DND-41 (cell line): ENCODE measurements at regions not wholly inside any gene's neighbourhood (a gene's known extent, or its start where the extent isn't known, plus 50 kb on each side); places are given as distances from the start of the nearest gene placed in this dataset.

Source experiments
- ATAC-seq: fragments of 200-7000 bp; cut with Tn5 transposase; 3 replicates; pipeline ENCODE4 v1.9.1; 2021; ENCODE audit warnings: low read depth; ENCODE audit not compliant: insufficient read depth
- DNase-seq: peaks from one replicate; pipeline ENCODE4 v3.0.0-alpha.2; 2020
- H2AFZ ChIP-seq: 2 replicates; pipeline ENCODE4 v1.6.0; 2012; ENCODE audit warnings: low read depth, low read length
- H3K27ac ChIP-seq: 2 replicates; pipeline ENCODE4 v1.5.1; 2012; ENCODE audit warnings: low read length, inconsistent platforms
- H3K27me3 ChIP-seq: fragments of 200-600 bp; sonication (generic); 2 replicates; pipeline ENCODE4 v1.6.0; 2012; ENCODE audit warnings: low read length, mild to moderate bottlenecking, inconsistent platforms; ENCODE audit not compliant: insufficient read depth, poor library complexity
- H3K36me3 ChIP-seq: 2 replicates; pipeline ENCODE4 v1.5.1; 2012; ENCODE audit warnings: low read length, inconsistent platforms; ENCODE audit not compliant: insufficient read depth
- H3K4me1 ChIP-seq: 2 replicates; pipeline ENCODE4 v1.5.1; 2012; ENCODE audit warnings: mild to moderate bottlenecking, low read length; ENCODE audit not compliant: insufficient read depth
- H3K4me2 ChIP-seq: 2 replicates; pipeline ENCODE4 v1.6.0; 2012; ENCODE audit warnings: mild to moderate bottlenecking, moderate library complexity, low read length, inconsistent platforms; ENCODE audit not compliant: insufficient read depth
- H3K4me3 ChIP-seq, 2 experiments: fragments of 200-600 bp in 1 of 2; shearing (Covaris generic) in 1 of 2; 2 replicates each; pipeline ENCODE4 v1.5.1; 2012 to 2016; ENCODE audit warnings: inconsistent platforms in 2 of 2, low read length in 2 of 2, mild to moderate bottlenecking in 2 of 2, low read depth in 1 of 2, moderate library complexity in 1 of 2
- H3K79me2 ChIP-seq: 2 replicates; pipeline ENCODE4 v1.6.0; 2012; ENCODE audit warnings: low read length, inconsistent platforms; ENCODE audit not compliant: insufficient read depth
- H3K9ac ChIP-seq: 2 replicates; pipeline ENCODE4 v1.6.0; 2012; ENCODE audit warnings: low read depth, mild to moderate bottlenecking, inconsistent platforms, low read length, moderate library complexity
- H3K9me3 ChIP-seq: 2 replicates; pipeline ENCODE4 v1.5.1; 2012; ENCODE audit warnings: low read length, moderate library complexity, mild to moderate bottlenecking, inconsistent platforms; ENCODE audit not compliant: insufficient read depth, severe bottlenecking
- H4K20me1 ChIP-seq: 2 replicates; pipeline ENCODE4 v1.6.0; 2012; ENCODE audit warnings: low read length; ENCODE audit not compliant: insufficient read depth
- CTCF ChIP-seq: IDR thresholded peaks from 2 replicates; pipeline ENCODE4 v1.5.1; 2012; ENCODE audit warnings: borderline replicate concordance, low read length, moderate library complexity, mild to moderate bottlenecking; ENCODE audit not compliant: poor library complexity, severe bottlenecking; ENCODE audit errors: extremely low read depth
- EZH2 ChIP-seq: IDR thresholded peaks from 3 replicates; pipeline ENCODE4 v1.6.1; 2012; ENCODE audit warnings: borderline replicate concordance, low read depth, mild to moderate bottlenecking, moderate library complexity, low read length, inconsistent platforms; ENCODE audit not compliant: severe bottlenecking

- H3K79me2 ChIP-seq = no peaks in the 10 kb centered on the region
- ATAC-seq = no peak
Measured at GRCh38 chr2:66730441-66730840, 295.5 kb downstream of the MEIS1 start.

GRCh38 chr2:66733364-66733999 lies 298.6 kb downstream of the MEIS1 start:
- Histone ChIP-seq H3K9me3 (no peaks in the 10 kb centered on the region), H3K36me3 (no peaks in the 10 kb centered on the region), H4K20me1 (no peaks in the 10 kb centered on the region), H2AFZ (no peak overlapping the region), H3K27me3 (no peaks in the 10 kb centered on the region), H3K4me1 (no peaks in the 10 kb centered on the region), H3K79me2 (no peaks in the 10 kb centered on the region), H3K9ac (no peak overlapping the region), H3K27ac (no peak overlapping the region), H3K4me2 (no peak overlapping the region), H3K4me3 (no peak overlapping the region)
- no peak for DNase-seq
- TF ChIP-seq EZH2 = no peak
- no peak for TF ChIP-seq CTCF
- no peak for ATAC-seq

More at GRCh38 chr2:66730441-66730840, 295.5 kb downstream of the MEIS1 start:
- H3K27me3 ChIP-seq = no peaks in the 10 kb centered on the region
- no peaks in the 10 kb centered on the region for H3K4me1 ChIP-seq
- H4K20me1 ChIP-seq = no peaks in the 10 kb centered on the region
- no peaks in the 10 kb centered on the region for H3K36me3 ChIP-seq
- no peak for DNase-seq
- H3K27ac ChIP-seq = no peak overlapping the region
- H3K4me3 ChIP-seq = no peak overlapping the region
- no peak overlapping the region for H3K4me2 ChIP-seq
- no peak overlapping the region for H2AFZ ChIP-seq
- no peaks in the 10 kb centered on the region for H3K9me3 ChIP-seq
- no peak for TF ChIP-seq EZH2
- TF ChIP-seq CTCF = no peak
- H3K9ac ChIP-seq = no peak overlapping the region

- DNase-seq (no peak), ATAC-seq (no peak)
- TF ChIP-seq CTCF (no peak), EZH2 (no peak)
- H4K20me1 ChIP-seq = no peaks in the 10 kb centered on the region
- no peak overlapping the region for H3K9ac ChIP-seq
- no peak overlapping the region for H3K27ac ChIP-seq
- H3K36me3 ChIP-seq = no peaks in the 10 kb centered on the region
- no peaks in the 10 kb centered on the region for H3K4me1 ChIP-seq
- no peak overlapping the region for H3K4me2 ChIP-seq
- no peaks in the 10 kb centered on the region for H3K79me2 ChIP-seq
- no peaks in the 10 kb centered on the region for H3K27me3 ChIP-seq
- no peaks in the 10 kb centered on the region for H3K9me3 ChIP-seq
- H3K4me3 ChIP-seq = no peak overlapping the region
- no peak overlapping the region for H2AFZ ChIP-seq
Measured at GRCh38 chr2:66748939-66749338, 314.0 kb downstream of the MEIS1 start.
